8988T (cell line): ENCODE measurements at regions not wholly inside any gene's neighbourhood (a gene's known extent, or its start where the extent isn't known, plus 50 kb on each side); places are given as distances from the start of the nearest gene placed in this dataset.

ENCODE experiments used
- DNase-seq: peaks from one replicate; pipeline ENCODE4 v3.0.0; 2011

GRCh38 chr1:103854279-103854678 lies 104.6 kb downstream of the AMY1C start:
- DNase-seq: no peak

DNA sequence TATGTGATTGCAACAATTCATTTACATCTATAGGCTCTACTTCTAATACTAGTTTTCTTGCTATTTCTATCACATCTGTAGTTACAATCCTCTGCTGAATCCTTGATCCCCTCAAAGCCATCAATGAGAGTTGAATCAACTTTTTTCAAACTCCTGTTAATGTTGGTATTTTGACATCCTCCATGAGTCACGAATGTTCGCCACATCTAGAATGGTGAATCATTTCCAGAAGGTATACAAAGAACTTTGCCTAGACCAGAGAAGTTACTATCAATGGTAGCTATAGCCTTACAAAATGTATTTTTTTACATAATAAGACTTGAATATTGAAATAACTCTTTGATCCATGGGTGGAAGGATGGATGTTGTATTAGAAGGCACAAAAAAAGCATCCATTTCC lies 110.0 kb downstream of the AMY1C start:
- no peak for DNase-seq

DNA sequence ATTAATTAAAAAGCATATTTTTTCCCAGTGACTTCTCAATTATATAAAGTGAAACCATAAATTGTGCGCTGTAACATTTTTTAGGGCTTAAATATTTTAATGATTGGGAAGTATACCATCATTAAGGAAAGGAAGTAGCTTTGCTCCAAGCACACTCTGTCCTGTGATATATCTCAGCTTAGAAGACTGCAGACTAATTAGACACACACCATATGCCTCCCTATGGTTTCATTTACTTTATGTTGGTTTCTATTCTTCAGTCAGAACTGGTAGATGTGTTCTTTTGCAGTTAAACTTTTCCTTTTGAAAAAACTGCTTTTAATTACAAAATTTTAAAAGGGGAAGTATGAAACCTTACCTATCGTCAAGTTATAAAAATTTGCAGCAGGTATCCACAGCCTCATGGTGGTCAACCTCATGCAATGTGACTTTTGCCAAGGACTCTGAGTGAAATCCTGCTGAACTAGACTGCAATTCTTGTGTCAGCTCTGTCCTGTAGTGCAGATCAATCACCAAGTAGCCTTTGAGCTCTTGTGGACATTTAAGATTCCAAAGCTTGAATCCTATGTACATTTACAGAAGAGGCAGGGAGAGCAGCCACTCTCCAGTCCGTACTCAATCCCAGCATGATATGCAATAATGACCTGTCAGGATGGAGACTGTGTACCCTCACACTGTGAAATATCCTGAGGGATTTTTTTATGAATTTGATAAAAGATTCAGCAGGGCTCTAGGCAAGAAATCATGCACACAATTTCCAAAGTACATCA lies 149.1 kb downstream of the AMY1C start:
- DNase-seq: no peak

GRCh38 chr1:103900005-103900404 lies 150.3 kb downstream of the AMY1C start:
- no peak for DNase-seq

GRCh38 chr1:103901072-103901471 lies 151.4 kb downstream of the AMY1C start:
- no peak for DNase-seq

- DNase-seq: no peak
These were observed 155.7 kb downstream of the AMY1C start for GRCh38 chr1:103905363-103905762.

- no peak for DNase-seq
These were observed 161.8 kb downstream of the AMY1C start for GRCh38 chr1:103911450-103911849.

GRCh38 chr1:103917795-103918194 lies 168.1 kb downstream of the AMY1C start:
- no peak for DNase-seq

- DNase-seq: no peak
These were observed 182.2 kb downstream of the AMY1C start for GRCh38 chr1:103931891-103932290.

DNA sequence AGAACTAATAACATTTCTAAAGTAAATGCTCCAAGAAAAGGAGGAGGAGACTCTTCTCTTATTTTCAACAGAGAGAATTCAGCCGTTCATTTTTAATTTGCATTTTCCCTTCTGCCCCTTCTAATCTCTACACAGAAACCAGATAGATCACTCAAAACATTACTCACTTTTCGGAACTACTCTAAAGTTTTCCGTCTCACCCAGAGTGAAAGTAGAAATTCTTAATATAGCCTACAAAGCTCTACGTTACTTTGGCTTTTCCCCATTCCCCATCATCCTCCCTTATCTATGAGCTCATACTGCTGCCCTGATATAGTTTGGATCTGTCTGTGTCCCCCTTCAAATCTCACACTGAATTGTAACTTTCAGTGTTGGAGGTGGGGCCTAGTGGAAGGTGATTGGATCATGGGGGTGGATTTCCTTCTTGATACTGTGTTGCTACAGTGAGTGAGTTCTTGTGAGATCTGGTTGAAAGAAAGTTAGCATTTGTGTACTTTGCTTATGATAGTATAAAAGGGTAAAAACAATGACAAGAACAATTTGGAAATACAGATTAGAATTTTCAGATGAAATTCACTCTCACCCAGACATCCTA lies 188.2 kb downstream of the AMY1C start:
- DNase-seq: no peak

- DNase-seq: no peak
These were observed 191.4 kb downstream of the AMY1C start for GRCh38 chr1:103941086-103941485.

- no peak for DNase-seq
These were observed 192.3 kb downstream of the AMY1C start for GRCh38 chr1:103942029-103942428.

- DNase-seq: no peak
These were observed 196.1 kb downstream of the AMY1C start for GRCh38 chr1:103945774-103946173.

DNA sequence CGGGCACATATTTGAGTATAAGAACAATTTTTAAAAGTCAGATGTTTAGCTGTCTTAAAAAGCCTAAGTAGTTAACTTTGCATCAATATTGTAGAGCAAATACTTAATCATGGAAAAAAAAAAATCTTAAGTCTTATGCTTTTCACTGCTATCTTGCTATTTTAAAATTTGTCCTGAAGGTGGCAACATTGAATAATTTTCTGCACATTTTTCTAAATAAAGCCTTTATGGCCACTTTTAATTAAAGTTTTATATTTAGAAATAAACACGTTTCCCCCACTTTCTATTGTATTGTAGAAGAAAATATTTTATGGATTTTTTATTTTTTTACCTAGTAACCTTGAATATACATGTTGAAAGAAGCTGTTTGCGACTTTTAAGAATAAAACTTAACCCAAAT lies 198.8 kb downstream of the AMY1C start:
- DNase-seq: no peak

DNA sequence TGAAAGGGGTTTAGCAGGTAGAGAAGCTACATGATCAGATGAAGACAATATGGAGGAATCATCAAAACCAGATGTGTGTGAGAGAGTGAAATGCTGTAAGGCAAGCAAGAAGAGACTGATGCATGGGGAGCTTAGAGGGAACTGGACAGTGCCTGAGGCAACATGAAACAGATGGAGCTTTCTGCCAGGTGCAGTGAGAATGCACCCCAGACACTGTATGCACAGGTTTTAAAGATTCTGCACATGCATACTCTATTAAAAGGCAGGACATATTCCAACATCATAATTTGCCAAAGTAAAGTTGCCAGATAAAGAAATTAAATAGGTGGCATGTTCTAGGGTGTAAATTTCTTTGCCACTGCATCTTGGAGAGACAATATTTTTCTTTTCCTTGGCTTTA lies 200.1 kb downstream of the AMY1C start:
- no peak for DNase-seq

- DNase-seq: no peak
These were observed 203.7 kb downstream of the AMY1C start for GRCh38 chr1:103953386-103953785.

- no peak for DNase-seq
These were observed 209.0 kb downstream of the AMY1C start for GRCh38 chr1:103958699-103959098.

DNA sequence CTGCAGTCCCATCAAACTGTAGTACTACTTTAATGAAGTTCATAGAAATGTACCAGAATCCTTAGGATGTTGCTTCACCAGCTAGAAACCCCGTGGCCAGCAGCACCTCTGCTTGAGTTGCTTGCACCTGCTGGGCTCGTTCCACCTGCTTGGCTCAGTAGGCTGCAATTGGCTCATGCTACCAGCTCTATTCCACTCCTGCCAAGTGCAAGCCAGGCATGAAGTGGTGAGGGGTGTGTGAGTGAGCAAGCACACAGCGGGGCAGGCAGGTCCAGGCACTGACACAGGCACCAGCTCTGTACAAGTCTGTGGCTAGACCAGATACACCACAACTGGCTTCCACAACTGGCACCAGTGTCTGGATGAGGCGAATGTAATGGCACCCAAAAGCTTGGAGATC lies 209.9 kb downstream of the AMY1C start:
- DNase-seq: no peak

GRCh38 chr1:103960045-103960444 lies 210.3 kb downstream of the AMY1C start:
- DNase-seq: no peak

DNA sequence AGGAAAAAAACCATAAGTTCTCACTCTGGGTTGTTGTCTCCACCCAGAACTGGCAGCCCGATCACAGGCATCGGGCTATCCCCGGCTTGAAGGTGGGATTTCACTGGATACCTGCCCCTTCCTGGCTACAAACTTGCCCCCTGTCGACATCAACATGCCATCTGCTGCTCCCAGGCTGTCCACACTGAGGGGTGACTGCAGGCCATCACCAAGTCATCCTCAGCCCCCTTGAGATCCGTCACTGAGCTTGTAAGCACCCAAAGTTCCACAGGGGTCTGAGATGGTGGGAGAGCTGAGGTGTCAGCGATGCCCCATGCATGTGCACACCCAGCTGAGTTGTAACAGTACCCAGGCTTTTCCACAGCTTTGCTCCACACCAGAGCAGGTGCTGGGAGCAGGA lies 211.0 kb downstream of the AMY1C start:
- DNase-seq: no peak

DNA sequence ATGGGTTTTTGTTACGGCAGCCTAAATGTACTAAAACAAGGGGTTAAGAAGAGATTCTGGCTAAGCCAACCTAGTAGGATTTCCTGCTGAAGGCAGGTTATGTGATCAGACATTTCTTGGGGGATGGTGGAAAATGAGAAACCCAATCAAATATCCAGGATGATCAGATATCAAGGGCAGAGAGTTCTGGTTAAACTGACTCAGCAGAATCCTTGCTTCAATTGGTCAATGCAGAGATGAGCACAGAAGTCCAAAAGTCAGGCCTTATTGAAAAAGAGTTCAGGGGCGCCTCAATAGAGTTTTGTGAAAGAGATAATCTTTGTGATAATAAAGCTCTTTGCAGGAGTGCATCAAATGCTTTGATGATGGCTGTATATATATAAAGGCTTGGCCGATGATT lies 237.1 kb downstream of the AMY1C start:
- DNase-seq: no peak

DNA sequence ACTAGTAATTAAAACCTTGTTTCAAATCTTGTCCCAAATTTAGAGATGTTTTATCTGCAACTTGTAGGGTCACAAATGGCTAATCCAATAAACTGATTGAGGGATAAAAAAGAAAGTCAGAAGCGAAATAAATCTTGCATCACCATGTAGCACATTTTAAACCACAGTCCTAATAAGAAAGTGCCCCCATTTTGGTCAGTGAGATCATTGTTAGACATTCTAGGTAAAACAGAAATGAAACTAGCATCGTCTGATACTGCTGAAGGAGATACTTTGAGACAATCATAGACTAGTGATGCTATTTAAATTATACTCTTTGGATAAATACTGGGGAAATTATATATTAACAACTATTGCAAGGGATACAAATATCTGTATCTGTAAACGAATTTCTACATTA lies 247.9 kb downstream of the AMY1C start:
- no peak for DNase-seq

DNA sequence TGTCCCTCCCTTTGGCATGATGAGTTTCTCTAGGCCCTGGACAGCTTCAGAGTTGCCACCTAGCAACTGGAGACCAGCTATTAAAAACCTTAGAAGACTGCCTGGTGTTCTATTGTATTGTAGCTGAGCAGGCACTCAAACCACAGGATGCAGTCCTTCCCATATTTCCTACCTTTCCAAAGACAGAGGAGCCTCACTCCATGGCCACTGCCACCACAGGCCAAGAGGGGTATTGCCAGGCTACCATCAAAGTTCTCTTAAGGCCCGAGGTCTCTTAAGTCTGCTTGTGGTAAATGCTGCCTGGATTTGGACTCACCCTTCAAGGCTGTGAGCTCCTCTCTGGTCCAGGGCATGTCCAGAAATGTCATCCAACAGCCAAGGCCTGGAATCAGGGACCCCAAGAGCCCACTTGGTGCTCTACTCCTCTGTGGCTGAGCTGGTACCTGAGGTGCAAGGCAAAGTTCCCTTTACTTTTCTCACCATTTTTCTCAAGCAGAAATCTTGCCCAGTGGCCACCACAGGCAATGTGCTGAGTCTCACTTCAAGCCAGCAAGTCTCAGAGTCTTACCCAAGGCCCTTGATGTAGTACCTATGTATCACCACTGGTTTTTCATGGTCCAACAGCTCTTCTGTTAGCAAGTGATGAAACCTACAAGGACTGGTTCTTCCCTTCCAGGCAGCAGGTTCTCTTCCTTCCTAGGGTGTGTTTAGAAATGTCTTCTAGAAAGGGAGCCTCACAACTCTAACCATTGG lies 269.4 kb downstream of the AMY1C start:
- DNase-seq: no peak

DNA sequence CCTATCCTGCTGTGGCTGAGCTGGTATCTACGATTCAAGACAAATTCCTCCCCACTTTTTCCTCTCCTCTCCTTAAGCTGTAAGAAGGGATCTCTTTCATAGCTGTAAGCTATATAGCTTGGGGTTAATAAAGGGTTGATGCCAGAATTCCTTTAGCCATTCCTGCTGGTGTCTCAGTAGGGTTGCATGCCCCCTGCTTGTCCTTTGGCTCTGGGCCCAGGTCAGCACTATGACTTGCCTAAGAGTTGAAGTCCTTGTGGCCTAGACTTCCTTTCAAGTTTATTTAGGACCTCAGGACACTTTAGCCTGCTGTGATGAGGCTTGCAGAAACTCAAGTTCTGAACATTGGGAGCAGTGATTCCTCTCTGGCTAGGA lies 270.0 kb downstream of the AMY1C start:
- no peak for DNase-seq
